ENCODE measurements at regions not wholly inside any gene's neighbourhood (a gene's known extent, or its start where the extent isn't known, plus 50 kb on each side); places are given as distances from the start of the nearest gene placed in this dataset.

- intact Hi-C loops (cut with DNase I), result loop anchor here in 1 of 2 donors (2.0 kb wide), 1 partner anchor 67 kb away; no protein-coding TSS in a partner anchor
- no peak for DNase-seq (ENCODE audit: low spot score)
Observed at GRCh38 chr5:134063188-134063820, 51.2 kb upstream of the TCF7 start.

GRCh38 chr5:134059758-134060495, 54.6 kb upstream of the TCF7 start:
- intact Hi-C loops (cut with DNase I), result no loop called here
- DNase-seq (ENCODE audit: low spot score), result no peak

DNA sequence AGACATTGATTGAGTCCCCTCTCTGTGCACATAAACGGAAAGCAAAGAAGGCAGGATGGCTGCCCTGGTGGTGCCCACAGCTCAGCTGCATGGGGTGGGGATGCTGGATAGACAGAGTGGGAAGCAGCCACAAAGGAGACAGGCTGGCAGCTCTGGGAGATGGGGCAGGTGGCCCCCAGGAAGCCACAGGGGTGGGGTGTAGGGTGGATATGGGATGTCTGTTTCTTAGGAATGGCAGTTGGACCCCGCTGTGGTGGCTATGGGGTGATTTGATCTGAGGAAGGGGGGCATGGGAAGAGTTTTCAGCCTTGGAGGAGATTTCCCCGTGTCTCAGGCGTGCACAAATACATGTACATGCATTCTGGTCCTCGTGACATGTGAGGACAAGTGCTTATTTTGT, 50.2 kb upstream of the VDAC1 start:
- no peak for DNase-seq (ENCODE audit: low spot score)
- intact Hi-C loops (cut with DNase I), result no loop called here

Measured in posterior vena cava (tissue), 2 donors.